ENCODE measurements at regions not wholly inside any gene's neighbourhood (a gene's known extent, or its start where the extent isn't known, plus 50 kb on each side); places are given as distances from the start of the nearest gene placed in this dataset.
"Not testable (repeated sequence)": the region's sequence is repeated elsewhere in the genome, so short reads cannot be mapped to it uniquely, and the experiment has no call there.

- no peak for DNase-seq
These were observed 423.1 kb upstream of the PITX2 start for GRCh38 chr4:111045992-111046391.

DNA sequence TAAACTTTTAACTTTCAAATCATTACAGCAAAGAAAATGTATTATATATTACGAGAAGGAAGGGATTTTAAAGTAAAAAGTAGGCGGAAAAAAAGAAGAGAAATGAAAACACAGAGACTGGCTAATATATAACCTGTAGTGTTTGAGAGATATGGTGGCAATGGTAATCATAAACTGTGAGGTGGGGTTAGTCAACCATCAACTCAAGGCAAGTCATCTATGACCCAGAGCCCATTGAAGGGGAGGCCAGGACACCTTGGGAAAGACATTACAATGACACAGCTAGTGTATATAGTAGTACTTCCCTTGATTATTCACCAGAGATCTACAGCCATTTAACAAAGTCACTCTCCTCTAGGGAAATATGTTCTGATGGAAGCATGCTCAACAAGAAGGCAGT is 423.9 kb upstream of the PITX2 start:
- no peak for DNase-seq

GRCh38 chr4:111048316-111048715 is 425.4 kb upstream of the PITX2 start:
- DNase-seq: no peak

DNA sequence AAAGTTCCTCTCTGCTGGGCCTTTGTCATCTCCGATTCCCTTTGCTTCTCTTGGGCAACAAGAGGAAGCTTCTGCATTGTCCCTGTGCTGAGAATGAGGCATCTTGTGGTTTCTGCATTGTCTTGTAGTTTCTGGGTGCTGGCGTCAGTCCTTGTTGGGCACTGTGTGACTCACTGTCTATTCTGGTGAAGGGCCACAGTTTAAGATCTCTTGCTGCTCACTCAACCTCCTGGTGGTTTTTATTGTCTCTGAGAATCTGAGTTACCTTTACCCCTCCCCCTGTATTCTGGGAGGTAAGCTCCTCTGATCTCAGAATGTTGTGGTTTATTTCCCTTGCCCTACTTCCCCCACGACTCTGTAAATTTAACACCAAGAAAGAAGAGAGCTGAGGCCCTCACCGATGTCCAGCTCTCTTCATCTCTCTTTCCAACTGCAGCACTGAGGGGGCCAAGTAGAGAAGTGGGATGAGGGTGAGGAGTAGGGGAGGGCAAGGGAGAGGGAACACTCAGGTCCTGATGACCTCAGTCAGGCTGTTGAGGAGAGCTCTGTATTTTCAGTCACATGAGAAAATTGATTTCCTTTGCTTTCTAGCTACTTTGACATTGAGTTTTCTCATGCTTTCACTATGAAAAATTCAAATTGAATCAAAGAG is 441.6 kb upstream of the PITX2 start:
- DNase-seq: no peak

DNA sequence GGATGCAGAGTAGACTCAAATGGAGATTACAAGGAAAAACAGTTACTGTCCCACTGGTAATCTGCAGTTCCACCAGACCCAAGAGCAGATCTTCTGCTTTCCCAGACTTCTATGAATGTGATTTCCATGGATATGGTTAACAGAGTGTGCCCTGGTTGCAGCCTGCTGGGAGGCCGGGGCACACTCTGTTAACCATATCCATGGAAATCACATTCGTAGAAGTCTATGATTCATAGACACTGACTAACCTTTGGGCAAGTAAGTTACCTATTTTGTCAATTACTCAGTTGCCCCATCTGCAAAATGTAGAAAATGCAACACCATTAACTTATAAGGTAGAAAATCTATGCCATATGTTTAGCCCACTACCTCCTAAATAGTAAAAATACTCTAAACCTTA is 443.1 kb upstream of the PITX2 start:
- DNase-seq: no peak

DNA sequence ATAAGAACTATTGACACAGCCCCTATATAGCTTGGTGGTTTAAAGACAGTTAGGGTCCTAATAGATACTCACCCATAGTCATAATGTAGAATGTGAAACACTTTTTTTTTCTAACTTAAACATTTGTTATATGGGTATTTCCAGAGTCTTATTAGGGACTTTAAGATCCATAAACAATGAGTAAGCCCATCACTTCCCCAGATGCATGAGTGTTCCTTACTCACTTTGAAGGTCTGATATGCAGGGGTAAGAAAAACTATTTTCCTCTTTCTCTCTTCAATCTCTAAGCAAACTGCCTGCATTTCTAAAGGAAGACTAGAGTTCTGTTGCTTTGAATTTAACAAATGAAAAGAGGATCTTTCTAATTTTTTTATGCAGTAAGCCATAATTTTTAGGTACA is 443.6 kb upstream of the PITX2 start:
- no peak for DNase-seq

DNA sequence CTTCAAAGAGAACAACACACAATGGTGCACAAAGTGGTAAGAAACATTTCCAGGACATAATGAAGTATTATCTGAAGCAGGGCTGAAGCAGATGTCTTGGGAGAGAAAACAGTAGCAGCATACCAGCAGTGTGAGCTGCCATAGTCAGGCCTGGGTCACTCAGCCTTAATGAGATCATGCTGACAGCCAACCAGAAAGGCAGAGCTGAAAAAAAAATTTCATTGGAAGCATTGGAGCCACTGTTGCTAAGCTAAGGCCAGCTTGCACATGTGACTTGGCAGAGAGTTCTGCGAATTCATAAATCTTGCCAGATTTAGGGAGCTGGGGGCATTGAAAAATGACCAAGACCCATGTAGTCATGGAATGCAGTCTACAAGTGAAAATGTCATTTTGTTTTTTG is 444.0 kb upstream of the PITX2 start:
- no peak for DNase-seq

DNA sequence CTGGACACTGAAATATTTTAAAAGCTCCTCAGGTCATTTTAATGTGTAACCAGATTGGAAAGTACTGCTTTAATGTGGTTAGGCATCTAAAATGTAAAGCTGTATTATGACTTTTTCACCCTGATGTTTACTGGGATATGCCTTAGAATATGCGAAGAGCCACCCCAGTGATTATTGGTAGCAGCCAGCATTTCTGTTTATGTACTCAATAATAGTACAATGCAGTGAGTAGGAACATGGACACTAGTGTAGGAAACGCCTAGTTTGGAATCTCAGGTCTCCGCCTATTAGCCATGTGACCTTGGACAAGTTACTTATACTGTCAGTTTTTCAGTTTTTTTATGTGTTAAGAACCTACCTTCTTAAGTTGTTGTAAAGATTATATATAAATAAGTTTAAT is 446.0 kb upstream of the PITX2 start:
- DNase-seq: no peak

DNA sequence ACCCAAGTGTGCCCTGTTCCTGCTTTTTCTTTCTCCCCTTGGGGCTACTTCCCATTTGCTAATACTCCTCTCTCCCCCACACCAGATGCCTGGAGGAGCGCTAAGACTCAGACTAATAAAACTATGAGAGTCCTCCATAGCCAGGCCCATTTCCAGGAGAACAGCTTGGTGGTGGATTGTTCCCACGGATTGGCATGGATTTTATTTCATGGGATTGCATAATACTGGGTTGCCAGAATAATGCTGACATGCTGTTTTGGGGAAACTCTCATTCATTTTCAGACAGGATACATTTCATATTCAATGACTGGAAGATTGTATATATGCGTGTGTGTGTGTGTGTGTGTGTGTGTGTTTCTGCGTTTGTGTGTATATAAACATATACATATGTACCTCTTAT is 447.5 kb upstream of the PITX2 start:
- no peak for DNase-seq

- DNase-seq: no peak
These were observed 451.7 kb upstream of the PITX2 start for GRCh38 chr4:111074523-111075114.

GRCh38 chr4:111076299-111076698 is 453.4 kb upstream of the PITX2 start:
- not testable (repeated sequence) for DNase-seq

- no peak for DNase-seq
These were observed 485.3 kb upstream of the PITX2 start for GRCh38 chr4:111108153-111108552.

DNA sequence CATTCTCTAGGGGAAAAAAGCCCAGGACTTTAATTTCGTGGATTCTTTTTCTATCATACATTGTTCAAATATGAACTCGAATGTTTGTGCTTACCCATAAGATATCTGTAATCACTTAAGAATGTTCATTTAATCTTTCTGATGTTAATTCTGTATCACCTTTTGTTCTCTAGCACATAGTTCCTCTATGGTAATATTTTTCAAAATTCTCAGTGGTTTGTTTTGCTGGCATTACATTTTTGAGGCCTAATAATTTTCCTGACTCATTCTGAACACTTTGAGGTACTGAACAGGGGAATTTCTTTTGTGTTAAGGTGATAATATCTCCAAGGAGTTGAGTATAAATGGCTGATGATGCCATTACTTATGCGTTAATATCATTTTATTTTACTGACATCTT is 490.7 kb upstream of the PITX2 start:
- no peak for DNase-seq

- DNase-seq: no peak
These were observed 493.0 kb upstream of the PITX2 start for GRCh38 chr4:111115881-111116280.

- DNase-seq: no peak
These were observed 497.3 kb upstream of the PITX2 start for GRCh38 chr4:111120191-111120590.

GRCh38 chr4:111126340-111126739 is 503.5 kb upstream of the PITX2 start:
- no peak for DNase-seq

DNA sequence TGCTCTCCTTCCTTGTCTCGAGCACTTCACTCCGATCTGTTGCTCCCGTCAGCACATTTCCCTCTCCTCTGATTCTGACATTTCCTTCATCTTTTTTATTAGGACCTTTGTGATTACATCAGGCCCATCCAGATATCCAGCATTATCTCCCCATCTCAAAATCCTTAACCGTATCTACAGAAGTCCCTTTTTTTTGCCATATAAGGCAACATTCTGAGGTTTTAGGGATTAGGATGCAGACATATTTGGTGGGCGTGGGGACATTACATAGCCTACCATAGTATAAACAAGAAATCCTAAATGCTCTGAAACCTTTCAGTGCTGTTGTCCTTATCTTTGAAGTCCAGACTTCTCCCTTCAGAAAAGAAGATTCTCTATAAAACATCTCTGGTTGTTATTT is 505.0 kb upstream of the PITX2 start:
- DNase-seq: no peak

- DNase-seq: no peak
These were observed 505.4 kb upstream of the PITX2 start for GRCh38 chr4:111128327-111128726.

- DNase-seq: no peak
These were observed 513.6 kb upstream of the PITX2 start for GRCh38 chr4:111136438-111136837.

DNA sequence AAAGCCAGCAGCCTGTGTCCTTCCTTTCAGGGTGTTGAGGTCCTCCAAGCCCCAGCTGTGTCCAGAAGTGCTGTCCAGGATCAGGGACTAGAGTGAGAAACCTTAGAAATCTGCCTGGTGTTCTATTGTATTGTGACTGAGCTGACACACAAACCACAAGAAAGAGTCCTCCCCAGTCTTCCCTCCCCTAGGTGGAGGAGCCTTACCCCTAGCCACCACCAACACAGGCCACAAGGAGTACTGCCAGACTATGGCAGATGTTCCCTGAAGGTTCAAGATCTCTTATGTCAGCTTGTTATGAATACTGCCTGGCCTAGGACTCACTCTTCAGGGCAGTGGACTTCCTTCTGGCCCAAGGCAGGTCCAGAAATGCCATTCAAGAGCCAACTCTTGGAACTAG is 514.1 kb upstream of the PITX2 start:
- no peak for DNase-seq

GRCh38 chr4:111143510-111143909 is 520.6 kb upstream of the PITX2 start:
- DNase-seq: no peak

DNA sequence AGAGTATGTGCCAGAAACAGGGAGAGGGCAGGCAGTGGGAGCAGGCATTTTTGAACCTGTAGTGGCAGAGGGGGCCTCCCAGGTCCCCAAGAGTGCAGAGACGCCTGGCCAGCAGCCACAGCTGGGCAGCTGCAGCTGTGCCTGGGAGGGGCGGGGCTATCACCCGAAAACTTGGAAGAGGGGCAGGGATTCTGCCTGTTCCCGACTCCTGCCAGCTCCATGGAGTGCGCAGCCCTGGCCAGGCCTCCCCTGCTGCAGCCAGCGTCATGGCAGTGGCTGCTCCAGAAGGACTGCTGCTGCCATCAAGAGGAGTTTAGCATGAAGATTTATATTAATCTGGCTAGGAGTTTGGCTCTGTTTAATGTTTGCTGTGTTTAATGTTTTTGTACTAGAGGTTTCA is 532.1 kb upstream of the PITX2 start:
- DNase-seq: no peak

DNA sequence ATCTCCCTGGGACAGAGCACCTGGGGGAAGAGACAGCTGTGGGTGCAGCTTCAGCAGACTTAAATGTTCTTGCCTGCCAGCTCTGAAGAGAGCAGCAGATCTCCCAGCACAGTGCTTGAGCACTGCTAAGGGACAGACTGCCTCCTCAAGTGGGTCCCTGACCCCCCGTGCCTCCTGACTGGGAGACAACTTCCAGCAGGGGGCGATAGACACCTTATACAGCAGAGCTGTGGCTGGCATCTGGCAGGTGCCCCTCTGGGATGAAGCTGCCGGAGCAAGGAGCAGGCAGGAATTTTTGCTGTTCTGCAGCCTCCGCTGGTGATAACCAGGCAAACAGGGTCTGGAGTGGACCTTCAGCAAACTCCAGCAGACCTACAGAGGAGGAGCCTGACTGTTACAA is 541.7 kb upstream of the PITX2 start:
- not testable (repeated sequence) for DNase-seq

DNA sequence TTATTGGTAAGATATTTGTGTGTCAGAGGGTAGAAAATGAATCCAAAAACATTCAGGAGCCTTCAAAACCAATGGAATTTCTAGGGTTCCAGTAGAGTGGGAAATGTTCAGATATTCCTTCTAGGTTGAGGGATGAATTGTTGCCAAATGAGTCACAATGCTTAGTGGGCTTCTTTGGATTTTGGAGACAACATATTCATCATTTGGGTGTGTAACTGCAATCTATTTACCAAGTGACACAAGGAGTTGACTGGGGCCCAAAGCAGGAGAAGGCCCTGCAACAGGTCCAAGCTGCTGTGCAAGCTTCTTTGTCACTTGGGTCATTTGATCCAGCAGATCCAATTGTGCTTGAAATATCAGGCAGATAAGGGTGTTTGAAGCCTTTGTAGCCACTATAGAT is 551.5 kb upstream of the PITX2 start:
- DNase-seq: no peak

DNA sequence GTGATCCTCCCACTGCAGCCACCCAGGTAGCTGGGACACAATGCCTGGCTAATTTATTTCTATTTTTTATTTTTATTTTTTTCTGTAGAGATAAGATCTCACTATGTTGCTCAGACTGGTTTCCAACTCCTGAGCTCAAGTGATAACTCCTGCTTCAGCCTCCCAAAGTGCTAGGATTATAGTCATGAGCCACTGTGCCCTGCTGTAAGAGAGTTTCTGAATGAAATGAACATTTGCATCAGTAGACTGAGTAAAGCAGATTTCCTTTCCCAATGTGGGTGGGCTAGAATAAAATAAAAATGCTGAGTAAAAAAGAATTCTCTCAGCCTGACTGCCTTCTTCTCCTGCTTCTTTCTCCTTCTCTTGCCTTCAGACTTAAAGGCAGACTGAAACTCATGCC is 555.4 kb upstream of the PITX2 start:
- DNase-seq: no peak
